ENCODE measurements at regions not wholly inside any gene's neighbourhood (a gene's known extent, or its start where the extent isn't known, plus 50 kb on each side); places are given as distances from the start of the nearest gene placed in this dataset.
"Not testable (repeated sequence)": the region's sequence is repeated elsewhere in the genome, so short reads cannot be mapped to it uniquely, and the experiment has no call there.

GRCh38 chr2:111292232-111292968 lies 171.7 kb downstream of the BCL2L11 start:
- not testable (repeated sequence) for H2AFZ ChIP-seq (ENCODE audit: low read length); H3K27ac Mint-ChIP-seq; H3K23ac ChIP-seq (ENCODE audit: insufficient read length, low read depth, low read length); H3K79me2 ChIP-seq (ENCODE audit: insufficient read depth, low read length); H3K4me2 ChIP-seq (ENCODE audit: insufficient read depth, insufficient read length, low read length); H3K4me1 ChIP-seq (ENCODE audit: insufficient read depth, low read length); H3K27ac ChIP-seq (ENCODE audit: insufficient read length, low read depth, low read length); H2BK120ac ChIP-seq (ENCODE audit: low read depth, low read length, poor library complexity, severe bottlenecking); H4K5ac ChIP-seq (ENCODE audit: insufficient read length, low read depth, low read length); H3K4ac ChIP-seq (ENCODE audit: low read depth, low read length); H3K9me3 ChIP-seq (ENCODE audit: control insufficient read depth, low read depth, low read length); H2BK12ac ChIP-seq (ENCODE audit: insufficient read length, low read depth, low read length); H4K8ac ChIP-seq (replicated peaks; ENCODE audit: insufficient read length, low read depth, low read length); H3K4me3 Mint-ChIP-seq; H3K4me1 Mint-ChIP-seq; H2BK20ac ChIP-seq (ENCODE audit: low read depth, low read length, poor library complexity, severe bottlenecking); H4K20me1 ChIP-seq (ENCODE audit: control insufficient read depth, insufficient read depth, insufficient read length); H3K9me3 Mint-ChIP-seq; H3T11ph ChIP-seq (ENCODE audit: low read length); H4K91ac ChIP-seq (ENCODE audit: insufficient read length, low read depth, low read length); H3K18ac ChIP-seq (ENCODE audit: insufficient read length, low read depth, low read length); H3K56ac ChIP-seq (ENCODE audit: insufficient read length, low read depth, low read length); H3K23me2 ChIP-seq (ENCODE audit: insufficient read length, low read depth, low read length, poor library complexity, severe bottlenecking); H2BK15ac ChIP-seq (ENCODE audit: low read depth, low read length); H3K14ac ChIP-seq (ENCODE audit: insufficient read depth, low read length); H3K27me3 Mint-ChIP-seq (ENCODE audit: low read depth); H3K79me1 ChIP-seq (ENCODE audit: insufficient read depth, low read depth, low read length, poor library complexity, severe bottlenecking); H3K27me3 ChIP-seq (ENCODE audit: insufficient read depth, low read length); H3K9ac ChIP-seq (ENCODE audit: extremely low read depth, insufficient read length, low read length); H3K36me3 Mint-ChIP-seq (ENCODE audit: insufficient read depth in 1 of 3, low read depth in 3 of 3); H2BK5ac ChIP-seq (ENCODE audit: insufficient read length, low read length); H2AK5ac ChIP-seq (ENCODE audit: insufficient read length, low read length); DNase-seq
- WGBS (ENCODE audit: extremely low coverage, insufficient read length, low lambda C conversion rate): no CpG with 5 or more reads among the region's 10 CpGs

GRCh38 chr2:111294699-111295098 lies 174.0 kb downstream of the BCL2L11 start:
- DNase-seq; H3K36me3 Mint-ChIP-seq (ENCODE audit: insufficient read depth in 1 of 3, low read depth in 3 of 3); H3K4me2 ChIP-seq (ENCODE audit: insufficient read depth, insufficient read length, low read length); H3K27ac Mint-ChIP-seq; H3K9me3 ChIP-seq (ENCODE audit: control insufficient read depth, low read depth, low read length); H3K27me3 ChIP-seq (ENCODE audit: insufficient read depth, low read length); H3K4ac ChIP-seq (ENCODE audit: low read depth, low read length); H4K91ac ChIP-seq (ENCODE audit: insufficient read length, low read depth, low read length); H4K5ac ChIP-seq (ENCODE audit: insufficient read length, low read depth, low read length); H3K23ac ChIP-seq (ENCODE audit: insufficient read length, low read depth, low read length); H3K4me1 ChIP-seq (ENCODE audit: insufficient read depth, low read length); H3K4me3 Mint-ChIP-seq; H3K9me3 Mint-ChIP-seq; H3K27me3 Mint-ChIP-seq (ENCODE audit: low read depth); H3K23me2 ChIP-seq (ENCODE audit: insufficient read length, low read depth, low read length, poor library complexity, severe bottlenecking); H3K4me1 Mint-ChIP-seq; H3K14ac ChIP-seq (ENCODE audit: insufficient read depth, low read length); H4K20me1 ChIP-seq (ENCODE audit: control insufficient read depth, insufficient read depth, insufficient read length); H3K27ac ChIP-seq (ENCODE audit: insufficient read length, low read depth, low read length); H2BK5ac ChIP-seq (ENCODE audit: insufficient read length, low read length); H2AFZ ChIP-seq (ENCODE audit: low read length); H3K79me2 ChIP-seq (ENCODE audit: insufficient read depth, low read length); H3T11ph ChIP-seq (ENCODE audit: low read length); H2BK20ac ChIP-seq (ENCODE audit: low read depth, low read length, poor library complexity, severe bottlenecking); H2BK12ac ChIP-seq (ENCODE audit: insufficient read length, low read depth, low read length); H4K8ac ChIP-seq (replicated peaks; ENCODE audit: insufficient read length, low read depth, low read length); H2AK5ac ChIP-seq (ENCODE audit: insufficient read length, low read length); H3K79me1 ChIP-seq (ENCODE audit: insufficient read depth, low read depth, low read length, poor library complexity, severe bottlenecking); H3K56ac ChIP-seq (ENCODE audit: insufficient read length, low read depth, low read length); H2BK15ac ChIP-seq (ENCODE audit: low read depth, low read length); H3K9ac ChIP-seq (ENCODE audit: extremely low read depth, insufficient read length, low read length); H2BK120ac ChIP-seq (ENCODE audit: low read depth, low read length, poor library complexity, severe bottlenecking); H3K18ac ChIP-seq (ENCODE audit: insufficient read length, low read depth, low read length): not testable (repeated sequence)
- no CpG with 5 or more reads among the region's 7 CpGs for WGBS (ENCODE audit: extremely low coverage, insufficient read length, low lambda C conversion rate)

Measured in H9 (cell line).